ENCODE measurements at regions not wholly inside any gene's neighbourhood (a gene's known extent, or its start where the extent isn't known, plus 50 kb on each side); places are given as distances from the start of the nearest gene placed in this dataset.

- no peak for DNase-seq (ENCODE audit: low read depth)
These were observed 324.1 kb upstream of the RASGRP1 start for GRCh38 chr15:38888701-38889221.

GRCh38 chr15:38890194-38890593, 325.6 kb upstream of the RASGRP1 start:
- no peak for DNase-seq (ENCODE audit: low read depth)

DNA sequence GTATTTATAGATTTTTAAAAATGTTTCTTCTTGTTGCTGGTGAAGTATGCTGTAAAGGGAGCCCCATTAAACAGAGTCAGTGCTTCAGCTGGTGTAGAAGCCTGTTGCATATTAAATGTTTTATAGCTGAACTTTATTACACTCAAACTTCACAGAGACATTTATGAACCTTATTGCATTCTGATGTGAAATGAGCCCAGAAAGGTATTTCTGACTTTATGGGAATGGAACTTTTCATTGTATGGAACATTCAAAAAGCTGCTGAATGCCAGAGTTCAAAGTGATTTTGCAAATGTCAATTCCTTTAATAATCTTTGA, 329.3 kb upstream of the RASGRP1 start:
- DNase-seq (ENCODE audit: low read depth): no peak

GRCh38 chr15:38894243-38894948, 329.8 kb upstream of the RASGRP1 start:
- peak; percentile 85 for DNase-seq (ENCODE audit: low read depth)

GRCh38 chr15:38895326-38896255, 331.0 kb upstream of the RASGRP1 start:
- peak; percentile 78 for DNase-seq (ENCODE audit: low read depth)

GRCh38 chr15:38896647-38897046, 332.0 kb upstream of the RASGRP1 start:
- peak; percentile 26 for DNase-seq (ENCODE audit: low read depth)

GRCh38 chr15:38897551-38897950, 332.9 kb upstream of the RASGRP1 start:
- DNase-seq (ENCODE audit: low read depth): no peak

DNA sequence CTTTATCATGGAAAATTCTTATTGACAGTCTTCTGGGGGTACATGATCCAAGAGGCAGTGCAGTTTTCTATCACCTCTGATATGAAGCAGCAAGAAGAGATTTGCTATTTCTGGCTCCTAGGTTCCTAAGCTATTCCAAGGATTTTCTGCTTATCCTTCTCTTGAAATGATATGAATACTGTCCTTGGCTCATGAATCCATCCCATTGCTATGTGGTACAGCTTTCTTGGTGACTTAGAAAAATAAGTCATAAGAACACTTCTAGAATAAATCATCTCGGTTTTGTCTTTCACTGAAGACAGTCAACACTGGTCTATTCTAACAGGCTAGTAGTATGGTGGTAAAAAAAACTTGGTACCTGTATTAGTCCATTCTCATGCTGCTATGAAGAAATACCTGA, 333.6 kb upstream of the RASGRP1 start:
- no peak for DNase-seq (ENCODE audit: low read depth)

- peak; percentile 87 for DNase-seq (ENCODE audit: low read depth)
These were observed 334.7 kb upstream of the RASGRP1 start for GRCh38 chr15:38899300-38899699.

DNA sequence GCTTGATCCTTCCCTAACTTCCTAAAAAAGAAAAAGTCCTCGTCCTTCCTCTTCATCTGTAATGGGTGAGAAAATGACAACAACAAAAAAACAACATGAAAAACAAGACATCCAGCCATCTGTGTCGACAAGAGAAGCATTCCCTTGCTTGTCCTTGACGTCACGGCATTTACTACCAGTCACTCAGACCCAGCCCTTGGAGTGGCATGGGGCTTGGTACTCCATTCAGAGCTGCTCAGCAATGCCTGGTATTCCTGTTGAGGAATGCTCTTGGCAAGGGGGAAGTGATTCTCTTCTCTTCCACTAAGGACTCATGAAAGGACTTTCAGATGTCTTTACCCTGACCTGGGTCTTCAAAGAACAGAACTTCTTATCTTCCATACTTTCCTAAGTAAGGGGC, 339.7 kb upstream of the RASGRP1 start:
- no peak for DNase-seq (ENCODE audit: low read depth)

DNA sequence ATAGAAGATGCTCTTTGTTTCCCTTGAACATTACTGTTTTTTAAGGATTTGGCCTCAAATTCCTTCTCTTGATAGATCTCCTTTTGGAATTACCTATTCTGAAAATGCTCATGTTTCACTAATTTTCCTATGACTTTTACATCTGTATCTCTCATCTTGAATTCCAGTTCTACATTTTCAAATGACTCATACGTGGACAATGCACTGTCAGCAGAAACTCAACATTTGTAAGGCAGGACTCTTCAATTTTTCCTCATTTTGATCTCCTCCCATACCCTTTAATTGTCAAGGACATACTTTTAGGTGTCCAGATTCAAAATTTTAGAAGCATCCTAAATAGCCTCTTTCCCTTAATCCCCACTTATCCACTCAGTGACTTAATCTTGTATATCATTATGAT, 341.0 kb upstream of the RASGRP1 start:
- DNase-seq (ENCODE audit: low read depth): peak; percentile 62

GRCh38 chr15:38920966-38921365, 356.4 kb upstream of the RASGRP1 start:
- no peak for DNase-seq (ENCODE audit: low read depth)

DNA sequence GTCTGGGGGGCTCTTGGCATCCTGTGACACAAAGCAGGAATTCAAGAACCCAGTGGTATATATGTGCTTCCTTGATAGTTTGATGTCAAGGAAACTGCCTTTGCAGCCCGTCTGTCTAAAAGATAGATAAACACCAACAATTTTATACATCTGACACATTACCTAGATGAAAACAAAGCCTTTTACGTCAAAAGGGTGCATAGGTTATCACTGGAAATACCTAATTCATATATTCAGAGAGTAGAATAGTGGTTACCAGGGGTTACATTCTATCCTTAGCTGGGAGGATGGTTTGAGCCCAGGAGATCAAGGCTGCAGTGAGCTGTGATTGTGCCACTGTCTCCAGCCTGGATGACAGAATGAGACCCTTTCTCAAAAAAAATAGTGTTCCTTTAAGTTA, 356.9 kb upstream of the RASGRP1 start:
- DNase-seq (ENCODE audit: low read depth): no peak

DNA sequence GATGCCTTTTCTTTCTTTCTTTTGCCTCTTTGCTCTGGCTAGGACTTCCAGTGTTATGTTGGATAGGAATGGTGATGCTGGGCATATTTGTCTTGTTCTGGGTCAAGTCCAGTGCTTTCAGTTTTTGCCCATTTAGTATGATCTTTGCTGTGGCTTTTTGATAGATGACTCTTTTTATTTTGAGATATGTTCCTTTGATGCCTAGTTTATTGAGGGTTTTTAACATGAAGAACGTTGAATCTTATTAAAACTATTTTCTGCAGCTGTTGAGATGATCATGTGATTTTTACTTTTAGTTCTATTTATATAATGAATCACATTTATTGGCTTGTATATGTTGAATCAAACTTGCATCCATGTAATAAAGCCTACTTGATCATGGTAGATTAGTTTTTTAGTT, 363.8 kb upstream of the RASGRP1 start:
- no peak for DNase-seq (ENCODE audit: low read depth)

DNA sequence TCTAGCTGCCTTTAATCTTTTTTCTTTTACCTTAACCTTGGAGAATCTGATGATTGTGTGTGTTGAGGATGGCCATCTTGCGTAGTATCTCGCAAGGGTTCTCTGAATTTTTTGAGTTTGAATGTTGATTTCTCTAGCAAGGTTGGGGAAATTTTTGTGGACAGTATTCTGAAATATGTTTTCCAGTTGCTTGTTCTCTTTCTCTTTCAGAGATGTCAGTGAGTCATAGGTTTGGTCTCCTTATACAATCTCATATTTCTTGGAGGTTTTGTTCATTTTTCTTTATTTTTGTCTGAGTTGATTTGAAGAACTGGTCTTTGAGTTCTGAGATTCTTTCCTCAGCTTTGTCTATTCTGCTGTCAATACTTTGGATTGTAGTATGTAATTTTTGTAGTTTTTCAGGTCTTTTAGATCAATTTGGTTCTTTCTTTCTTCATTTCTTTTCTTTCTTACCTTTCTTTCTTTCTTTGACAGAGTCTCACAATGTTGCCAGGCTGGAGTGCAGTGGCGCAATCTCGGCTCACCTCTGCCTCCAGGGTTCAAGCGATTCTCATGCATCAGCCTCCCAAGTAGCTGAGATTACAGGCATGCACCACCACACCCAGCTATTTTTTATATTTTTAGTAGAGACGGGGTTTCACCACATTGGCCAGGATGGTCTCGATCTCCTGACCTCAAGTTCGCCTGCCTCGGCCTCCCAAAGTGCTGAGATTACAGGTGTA, 366.4 kb upstream of the RASGRP1 start:
- DNase-seq (ENCODE audit: low read depth): peak; percentile 75

- DNase-seq (ENCODE audit: low read depth): peak; percentile 73
These were observed 376.9 kb upstream of the RASGRP1 start for GRCh38 chr15:38941399-38941953.

GRCh38 chr15:38944536-38944935, 379.9 kb upstream of the RASGRP1 start:
- DNase-seq (ENCODE audit: low read depth): no peak

DNA sequence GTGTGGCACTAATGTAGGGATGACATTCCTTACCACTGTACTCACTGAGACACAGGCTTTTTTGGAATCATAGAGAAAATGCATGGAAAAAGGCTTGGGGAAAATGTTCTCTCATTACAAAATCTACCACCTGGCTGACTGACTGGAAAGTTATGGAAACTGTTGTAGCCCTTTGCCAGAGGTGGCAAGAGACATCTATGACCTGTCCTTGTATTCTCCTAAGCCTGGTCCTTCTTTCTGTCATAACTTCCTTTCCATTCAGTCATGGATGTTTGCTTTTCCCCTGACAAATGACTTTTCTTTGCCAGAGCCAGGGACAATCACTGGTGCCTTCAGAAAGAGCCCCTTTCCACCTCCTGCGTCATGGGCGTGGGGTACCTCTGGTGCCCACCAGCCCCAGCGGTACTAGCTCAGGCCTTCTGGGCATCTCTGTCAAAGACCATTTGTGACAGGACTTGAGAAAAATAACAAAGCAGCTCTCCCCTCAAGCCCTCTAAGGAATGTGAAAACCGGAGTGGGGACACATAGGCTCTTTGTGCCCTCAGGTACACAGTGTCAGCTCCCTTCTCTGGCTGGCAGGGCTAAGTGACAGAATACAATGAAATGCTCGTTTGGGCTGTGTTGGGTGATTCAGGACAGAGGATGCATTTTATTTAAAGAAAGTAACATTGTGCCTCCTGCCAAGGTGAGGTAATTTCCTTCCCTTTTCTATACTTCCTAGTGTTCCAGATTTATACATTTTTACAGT, 381.1 kb upstream of the RASGRP1 start:
- no peak for DNase-seq (ENCODE audit: low read depth)

DNA sequence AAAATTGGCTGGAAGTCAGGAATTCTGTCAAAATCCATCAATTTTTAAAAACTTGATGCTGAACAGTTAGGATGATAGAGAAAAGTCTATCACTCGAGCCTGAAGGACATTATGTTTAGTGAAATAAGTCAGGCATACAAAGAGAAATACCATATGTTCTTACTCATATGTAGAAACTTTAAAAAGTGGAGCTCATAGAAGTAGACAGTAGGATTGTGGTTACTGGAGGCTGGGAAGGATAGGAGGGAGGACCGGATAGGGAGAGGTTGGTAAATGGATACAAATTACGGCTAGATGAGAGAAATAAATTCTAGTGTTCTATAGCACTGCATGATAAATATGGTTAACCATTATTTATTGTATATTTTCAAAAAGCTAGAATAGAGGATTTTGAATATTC, 389.5 kb upstream of the RASGRP1 start:
- no peak for DNase-seq (ENCODE audit: low read depth)

DNA sequence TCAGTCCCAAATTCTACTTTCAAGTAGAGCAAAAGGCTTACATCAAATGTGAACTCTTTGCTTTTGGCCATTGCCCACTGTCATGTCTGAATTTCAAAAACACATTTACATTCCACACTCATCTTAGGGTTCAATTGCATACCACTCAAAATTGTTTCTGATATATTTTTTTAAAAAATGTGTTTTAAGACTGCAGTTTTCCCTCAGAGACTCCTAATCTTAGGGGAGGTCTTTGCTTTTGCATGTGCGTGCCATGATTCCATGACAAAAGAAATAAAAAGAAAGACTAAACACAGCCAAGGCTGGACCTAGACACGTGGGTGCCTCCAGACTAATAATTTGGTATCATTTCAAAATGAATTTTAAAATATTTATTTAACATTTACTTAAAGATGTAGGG, 396.8 kb upstream of the RASGRP1 start:
- DNase-seq (ENCODE audit: low read depth): no peak

GRCh38 chr15:38961931-38962330, 397.3 kb upstream of the RASGRP1 start:
- DNase-seq (ENCODE audit: low read depth): no peak

DNA sequence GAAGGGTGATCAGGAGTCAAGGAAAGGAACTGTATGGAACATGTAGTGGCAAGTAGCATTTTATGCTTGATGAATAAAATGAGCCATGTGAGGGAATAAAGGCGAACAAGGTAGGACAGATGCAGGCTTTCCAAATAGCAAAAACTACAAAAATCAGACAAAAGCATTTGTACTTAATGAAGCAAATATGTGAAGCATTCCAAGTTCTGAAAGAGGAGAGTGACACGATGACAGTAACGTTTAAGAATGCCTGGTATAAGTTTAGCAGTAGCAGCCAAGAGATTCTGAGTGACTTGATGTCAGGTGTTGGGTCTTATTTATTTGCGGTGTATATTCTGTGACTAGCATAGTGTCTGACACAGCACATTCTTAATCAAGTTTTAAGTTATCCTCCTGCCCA, 408.2 kb upstream of the RASGRP1 start:
- peak; percentile 24 for DNase-seq (ENCODE audit: low read depth)

Measured in iris pigment epithelial cell (primary cell).